ENCODE measurements at regions not wholly inside any gene's neighbourhood (a gene's known extent, or its start where the extent isn't known, plus 50 kb on each side); places are given as distances from the start of the nearest gene placed in this dataset.

DNA sequence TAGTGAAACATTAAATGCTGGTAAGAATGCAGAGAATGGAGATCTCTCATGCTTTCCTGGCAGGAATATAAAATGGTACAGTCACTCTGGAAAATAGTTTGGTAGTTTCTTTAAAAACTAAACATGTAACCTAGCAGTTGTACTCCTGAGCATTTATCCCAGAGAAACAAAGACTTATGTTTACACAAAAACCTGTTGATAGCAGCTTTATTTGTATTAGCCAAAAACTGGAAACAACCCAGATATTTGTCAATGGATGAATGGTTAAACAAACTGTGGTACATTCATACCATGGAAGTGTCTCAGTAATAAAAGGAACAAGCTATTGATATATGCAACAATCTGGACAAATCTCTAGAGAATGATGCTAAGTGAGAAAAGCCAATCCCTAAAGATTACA is 81.7 kb upstream of the CTAGE1 start:
- no peak overlapping the region for H3K4me3 ChIP-seq (ENCODE audit: low read length)
- no peaks in the 10 kb centered on the region for H3K27me3 ChIP-seq (ENCODE audit: control insufficient read depth, insufficient read depth, low read length)
- no peaks in the 10 kb centered on the region for H3K4me1 ChIP-seq (ENCODE audit: control insufficient read depth, insufficient read depth, low read length)
- H3K9me3 ChIP-seq (replicated peaks; ENCODE audit: control insufficient read depth, low read depth, low read length) = no peaks in the 10 kb centered on the region
- H3K27ac ChIP-seq (ENCODE audit: low read length) = no peak overlapping the region
- DNase-seq = no peak
- H3K36me3 ChIP-seq (ENCODE audit: control insufficient read depth, insufficient read depth, low read length) = no peaks in the 10 kb centered on the region

GRCh38 chr18:22503803-22504202 is 86.1 kb upstream of the CTAGE1 start:
- Histone ChIP-seq H3K4me1 (ENCODE audit: control insufficient read depth, insufficient read depth, low read length) (no peaks in the 10 kb centered on the region), H3K27ac (ENCODE audit: low read length) (no peak overlapping the region), H3K4me3 (ENCODE audit: low read length) (no peak overlapping the region), H3K9me3 (replicated peaks; ENCODE audit: control insufficient read depth, low read depth, low read length) (no peaks in the 10 kb centered on the region), H3K27me3 (ENCODE audit: control insufficient read depth, insufficient read depth, low read length) (no peaks in the 10 kb centered on the region), H3K36me3 (ENCODE audit: control insufficient read depth, insufficient read depth, low read length) (no peaks in the 10 kb centered on the region)
- 52% methylated on average over 3 of the region's 3 CpGs for WGBS (ENCODE audit: insufficient coverage)
- DNase-seq = peak; percentile 33

DNA sequence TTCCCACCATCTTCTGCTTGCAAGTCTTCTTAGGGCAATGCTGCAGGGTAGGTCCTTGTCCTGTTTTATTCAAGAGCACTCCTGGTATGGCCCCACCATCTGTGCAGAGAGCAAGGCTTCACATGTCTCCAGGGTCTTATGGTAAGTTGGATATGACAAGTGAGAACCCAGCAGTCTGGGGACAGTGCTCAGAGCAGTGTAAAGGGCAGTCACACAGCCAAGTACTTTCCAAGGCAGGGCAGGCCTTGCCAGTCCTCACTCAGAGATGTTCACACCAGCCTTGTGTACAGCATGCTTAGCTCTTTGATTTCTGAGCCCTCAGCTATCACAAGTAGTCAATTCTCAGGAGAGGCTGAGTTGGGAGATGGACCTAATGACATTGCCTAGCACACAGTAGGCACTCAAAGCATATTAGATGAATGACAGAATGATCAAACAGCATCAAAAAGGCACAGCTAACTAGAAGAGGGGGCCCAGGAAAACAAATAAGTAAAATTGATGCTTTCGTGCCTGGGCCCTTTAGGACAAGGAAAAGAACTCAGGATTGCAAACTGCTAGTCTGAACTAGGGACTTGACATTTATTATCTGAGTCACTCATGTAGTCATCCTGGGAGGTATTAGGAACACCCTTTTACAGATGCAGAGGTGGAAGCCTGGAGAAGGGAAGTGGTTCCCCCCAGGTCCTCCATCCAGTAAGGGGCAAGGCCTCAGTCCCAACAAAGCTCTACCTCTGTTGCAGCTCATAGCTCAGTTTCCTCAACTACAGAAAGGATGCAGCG is 86.7 kb upstream of the CTAGE1 start:
- H3K4me1 ChIP-seq (ENCODE audit: control insufficient read depth, insufficient read depth, low read length) = no peaks in the 10 kb centered on the region
- no peaks in the 10 kb centered on the region for H3K36me3 ChIP-seq (ENCODE audit: control insufficient read depth, insufficient read depth, low read length)
- no peaks in the 10 kb centered on the region for H3K27me3 ChIP-seq (ENCODE audit: control insufficient read depth, insufficient read depth, low read length)
- H3K9me3 ChIP-seq (replicated peaks; ENCODE audit: control insufficient read depth, low read depth, low read length) = no peaks in the 10 kb centered on the region
- WGBS (ENCODE audit: insufficient coverage) = 100% methylated on average over 1 of the region's 2 CpGs
- no peak overlapping the region for H3K4me3 ChIP-seq (ENCODE audit: low read length)
- no peak for DNase-seq
- no peak overlapping the region for H3K27ac ChIP-seq (ENCODE audit: low read length)

- no CpG with 5 or more reads among the region's 1 CpG for WGBS (ENCODE audit: insufficient coverage)
- no peak for DNase-seq
- no peaks in the 10 kb centered on the region for H3K27me3 ChIP-seq (ENCODE audit: control insufficient read depth, insufficient read depth, low read length)
- no peaks in the 10 kb centered on the region for H3K9me3 ChIP-seq (replicated peaks; ENCODE audit: control insufficient read depth, low read depth, low read length)
- H3K36me3 ChIP-seq (ENCODE audit: control insufficient read depth, insufficient read depth, low read length) = no peaks in the 10 kb centered on the region
- no peaks in the 10 kb centered on the region for H3K4me1 ChIP-seq (ENCODE audit: control insufficient read depth, insufficient read depth, low read length)
- H3K27ac ChIP-seq (ENCODE audit: low read length) = no peak overlapping the region
- no peak overlapping the region for H3K4me3 ChIP-seq (ENCODE audit: low read length)
Observed at GRCh38 chr18:22505141-22505591, 87.5 kb upstream of the CTAGE1 start.

GRCh38 chr18:22507055-22507454 is 89.3 kb upstream of the CTAGE1 start:
- Histone ChIP-seq H3K36me3 (ENCODE audit: control insufficient read depth, insufficient read depth, low read length) (no peaks in the 10 kb centered on the region), H3K27ac (ENCODE audit: low read length) (no peak overlapping the region), H3K4me3 (ENCODE audit: low read length) (no peak overlapping the region), H3K4me1 (ENCODE audit: control insufficient read depth, insufficient read depth, low read length) (no peaks in the 10 kb centered on the region), H3K27me3 (ENCODE audit: control insufficient read depth, insufficient read depth, low read length) (no peaks in the 10 kb centered on the region), H3K9me3 (replicated peaks; ENCODE audit: control insufficient read depth, low read depth, low read length) (no peaks in the 10 kb centered on the region)
- WGBS (ENCODE audit: insufficient coverage) = no CpG with 5 or more reads among the region's 2 CpGs
- DNase-seq = no peak

DNA sequence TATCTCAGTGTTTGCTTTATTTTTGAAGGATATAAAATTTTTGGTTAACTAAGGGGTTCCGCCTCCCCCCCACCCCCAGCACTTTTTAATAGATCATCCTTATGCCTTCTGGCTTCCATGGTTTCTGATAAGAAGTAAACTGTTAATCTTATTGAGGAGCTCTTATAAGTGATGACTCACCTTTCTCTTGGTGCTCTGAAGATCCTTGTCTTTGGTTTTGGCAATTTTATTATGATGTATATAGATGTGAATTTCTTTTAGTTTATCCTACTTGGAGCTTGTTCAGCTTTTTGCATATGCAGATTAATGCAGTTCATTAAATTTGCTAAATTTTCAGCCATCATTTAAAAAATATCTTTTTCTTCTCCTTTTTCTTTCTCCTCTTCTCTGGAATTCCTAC is 91.7 kb upstream of the CTAGE1 start:
- no peak for DNase-seq
- Histone ChIP-seq H3K27me3 (ENCODE audit: control insufficient read depth, insufficient read depth, low read length) (no peaks in the 10 kb centered on the region), H3K9me3 (replicated peaks; ENCODE audit: control insufficient read depth, low read depth, low read length) (no peaks in the 10 kb centered on the region), H3K4me1 (ENCODE audit: control insufficient read depth, insufficient read depth, low read length) (no peaks in the 10 kb centered on the region), H3K36me3 (ENCODE audit: control insufficient read depth, insufficient read depth, low read length) (no peaks in the 10 kb centered on the region), H3K4me3 (ENCODE audit: low read length) (no peak overlapping the region), H3K27ac (ENCODE audit: low read length) (no peak overlapping the region)
- no CpG with 5 or more reads among the region's 1 CpG for WGBS (ENCODE audit: insufficient coverage)

GRCh38 chr18:22510697-22511096 is 93.0 kb upstream of the CTAGE1 start:
- no peaks in the 10 kb centered on the region for H3K36me3 ChIP-seq (ENCODE audit: control insufficient read depth, insufficient read depth, low read length)
- no peaks in the 10 kb centered on the region for H3K9me3 ChIP-seq (replicated peaks; ENCODE audit: control insufficient read depth, low read depth, low read length)
- H3K4me1 ChIP-seq (ENCODE audit: control insufficient read depth, insufficient read depth, low read length) = no peaks in the 10 kb centered on the region
- WGBS (ENCODE audit: insufficient coverage) = no CpG with 5 or more reads among the region's 1 CpG
- H3K27me3 ChIP-seq (ENCODE audit: control insufficient read depth, insufficient read depth, low read length) = no peaks in the 10 kb centered on the region
- no peak overlapping the region for H3K27ac ChIP-seq (ENCODE audit: low read length)
- DNase-seq = no peak
- H3K4me3 ChIP-seq (ENCODE audit: low read length) = no peak overlapping the region

GRCh38 chr18:22513721-22514481 is 96.2 kb upstream of the CTAGE1 start:
- H3K27me3 ChIP-seq (ENCODE audit: control insufficient read depth, insufficient read depth, low read length) = no peaks in the 10 kb centered on the region
- DNase-seq = no peak
- WGBS (ENCODE audit: insufficient coverage) = 100% methylated on average over 1 of the region's 4 CpGs
- H3K36me3 ChIP-seq (ENCODE audit: control insufficient read depth, insufficient read depth, low read length) = no peaks in the 10 kb centered on the region
- no peak overlapping the region for H3K4me3 ChIP-seq (ENCODE audit: low read length)
- no peaks in the 10 kb centered on the region for H3K9me3 ChIP-seq (replicated peaks; ENCODE audit: control insufficient read depth, low read depth, low read length)
- no peak overlapping the region for H3K27ac ChIP-seq (ENCODE audit: low read length)
- no peaks in the 10 kb centered on the region for H3K4me1 ChIP-seq (ENCODE audit: control insufficient read depth, insufficient read depth, low read length)

GRCh38 chr18:22514655-22515054 is 96.9 kb upstream of the CTAGE1 start:
- no peaks in the 10 kb centered on the region for H3K9me3 ChIP-seq (replicated peaks; ENCODE audit: control insufficient read depth, low read depth, low read length)
- H3K27me3 ChIP-seq (ENCODE audit: control insufficient read depth, insufficient read depth, low read length) = no peaks in the 10 kb centered on the region
- no peaks in the 10 kb centered on the region for H3K36me3 ChIP-seq (ENCODE audit: control insufficient read depth, insufficient read depth, low read length)
- H3K4me3 ChIP-seq (ENCODE audit: low read length) = no peak overlapping the region
- H3K27ac ChIP-seq (ENCODE audit: low read length) = no peak overlapping the region
- 93% methylated on average over 4 of the region's 4 CpGs for WGBS (ENCODE audit: insufficient coverage)
- H3K4me1 ChIP-seq (ENCODE audit: control insufficient read depth, insufficient read depth, low read length) = no peaks in the 10 kb centered on the region
- DNase-seq = no peak

DNA sequence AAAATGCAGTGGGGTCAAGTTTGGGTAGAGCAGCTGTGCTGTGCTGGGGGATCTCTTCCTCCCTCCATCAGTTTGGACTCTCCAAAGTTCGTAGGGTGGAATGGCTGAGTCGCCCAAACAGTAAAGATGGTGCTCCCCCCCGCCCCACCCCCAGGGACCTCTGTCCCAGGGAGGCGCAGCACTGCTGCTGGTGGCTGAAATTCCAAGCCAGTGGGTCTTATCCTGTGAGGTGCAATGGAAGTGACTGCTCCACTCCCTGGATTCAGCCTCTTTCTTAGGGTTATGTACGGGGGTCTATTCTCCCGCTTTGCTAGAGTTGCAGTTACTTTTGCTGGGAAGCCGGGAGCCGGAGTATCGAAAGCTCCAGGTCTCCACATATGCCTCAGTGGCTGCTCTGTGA is 97.5 kb upstream of the CTAGE1 start:
- 96% methylated on average over 5 of the region's 9 CpGs for WGBS (ENCODE audit: insufficient coverage)
- H3K4me3 ChIP-seq (ENCODE audit: low read length) = no peak overlapping the region
- H3K4me1 ChIP-seq (ENCODE audit: control insufficient read depth, insufficient read depth, low read length) = no peaks in the 10 kb centered on the region
- H3K9me3 ChIP-seq (replicated peaks; ENCODE audit: control insufficient read depth, low read depth, low read length) = no peaks in the 10 kb centered on the region
- no peak overlapping the region for H3K27ac ChIP-seq (ENCODE audit: low read length)
- no peaks in the 10 kb centered on the region for H3K36me3 ChIP-seq (ENCODE audit: control insufficient read depth, insufficient read depth, low read length)
- H3K27me3 ChIP-seq (ENCODE audit: control insufficient read depth, insufficient read depth, low read length) = no peaks in the 10 kb centered on the region
- no peak for DNase-seq

Data from muscle of leg (tissue), 3 donors.